ENCODE measurements at regions not wholly inside any gene's neighbourhood (a gene's known extent, or its start where the extent isn't known, plus 50 kb on each side); places are given as distances from the start of the nearest gene placed in this dataset.

- Histone ChIP-seq H3K27ac (ENCODE audit: low read depth in 1 of 2, low read length in 2 of 2) (no peak overlapping the region), H3K9me3 (ENCODE audit: control insufficient read depth in 4 of 4, low read length in 3 of 4) (peaks cover 0 to 3% (median under 1%) of the 10 kb centered on the region in 4 donors)
These were observed 84.1 kb downstream of the ATP23 start for GRCh38 chr12:58025431-58025830.

DNA sequence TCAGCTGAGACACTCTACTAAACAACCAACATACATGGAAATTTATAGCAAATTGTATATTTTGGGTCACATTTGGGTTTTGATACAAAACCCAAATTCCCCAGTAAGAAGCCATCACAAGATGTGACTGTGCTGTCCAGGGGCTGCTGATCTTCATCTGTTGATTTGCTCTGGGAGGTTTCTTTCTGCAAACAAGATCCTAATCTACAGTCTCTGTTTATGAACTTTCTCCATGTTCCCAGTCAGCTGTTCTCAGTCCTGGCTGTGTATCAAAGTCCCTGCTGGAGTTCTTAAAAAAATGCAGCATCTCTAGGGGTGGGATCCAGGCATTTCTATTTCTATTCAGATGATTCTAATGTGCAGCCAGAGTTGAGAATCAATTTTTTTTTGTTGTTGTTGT, 85.1 kb downstream of the ATP23 start:
- DNase-seq (ENCODE audit: low spot score): no peak
- Histone ChIP-seq H3K36me3 (ENCODE audit: control insufficient read depth in 4 of 4, insufficient read depth in 3 of 4, low read depth in 1 of 4, low read length in 3 of 4) (no peaks in the 10 kb centered on the region), H3K9ac (ENCODE audit: low read depth in 1 of 2, low read length in 2 of 2) (no peak overlapping the region), H3K9me3 (ENCODE audit: control insufficient read depth in 4 of 4, low read length in 3 of 4) (peaks cover 0 to 5% (median 2%) of the 10 kb centered on the region in 4 donors), H3K27me3 (ENCODE audit: control insufficient read depth in 4 of 4, insufficient read depth in 4 of 4, low read length in 3 of 4) (no peaks in the 10 kb centered on the region), H3K27ac (ENCODE audit: low read depth in 1 of 2, low read length in 2 of 2) (no peak overlapping the region), H3K4me3 (ENCODE audit: low read depth in 1 of 3, low read length in 3 of 3) (no peak overlapping the region), H3K4me1 (ENCODE audit: control insufficient read depth in 4 of 4, insufficient read depth in 4 of 4, low read length in 3 of 4) (no peaks in the 10 kb centered on the region)
- TF ChIP-seq HNF4G (IDR thresholded peaks at IDR 0.05) (no peak), FOXA1 (IDR thresholded peaks at IDR 0.05) (no peak), EGR1 (IDR thresholded peaks at IDR 0.05; ENCODE audit: low read depth in 2 of 2) (no peak), JUND (IDR thresholded peaks at IDR 0.05) (no peak)

More at GRCh38 chr12:58025431-58025830, 84.1 kb downstream of the ATP23 start:
- Histone ChIP-seq H3K4me3 (ENCODE audit: low read depth in 1 of 3, low read length in 3 of 3) (no peak overlapping the region), H3K4me1 (ENCODE audit: control insufficient read depth in 4 of 4, insufficient read depth in 4 of 4, low read length in 3 of 4) (no peaks in the 10 kb centered on the region), H3K9ac (ENCODE audit: low read depth in 1 of 2, low read length in 2 of 2) (no peak overlapping the region), H3K27me3 (ENCODE audit: control insufficient read depth in 4 of 4, insufficient read depth in 4 of 4, low read length in 3 of 4) (no peaks in the 10 kb centered on the region), H3K36me3 (ENCODE audit: control insufficient read depth in 4 of 4, insufficient read depth in 3 of 4, low read depth in 1 of 4, low read length in 3 of 4) (no peaks in the 10 kb centered on the region)
- DNase-seq (ENCODE audit: low spot score): no peak
- TF ChIP-seq REST (IDR thresholded peaks at IDR 0.05) (no peak), GABPA (IDR thresholded peaks at IDR 0.05 in 1 of 2, conservative IDR thresholded peaks at IDR 0.05 in 1 of 2) (no peak), SP1 (IDR thresholded peaks at IDR 0.05) (no peak), FOXA1 (IDR thresholded peaks at IDR 0.05) (no peak), JUND (IDR thresholded peaks at IDR 0.05) (no peak), RXRA (IDR thresholded peaks at IDR 0.05) (no peak), EGR1 (IDR thresholded peaks at IDR 0.05; ENCODE audit: low read depth in 2 of 2) (no peak), RAD21 (IDR thresholded peaks at IDR 0.05) (no peak), YY1 (IDR thresholded peaks at IDR 0.05) (no peak), TAF1 (conservative IDR thresholded peaks at IDR 0.05) (no peak)
- TF ChIP-seq, protein P1, sequence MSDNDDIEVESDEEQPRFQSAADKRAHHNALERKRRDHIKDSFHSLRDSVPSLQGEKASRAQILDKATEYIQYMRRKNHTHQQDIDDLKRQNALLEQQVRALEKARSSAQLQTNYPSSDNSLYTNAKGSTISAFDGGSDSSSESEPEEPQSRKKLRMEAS (IDR thresholded peaks at IDR 0.05): no peak
- TF ChIP-seq, protein P2, sequence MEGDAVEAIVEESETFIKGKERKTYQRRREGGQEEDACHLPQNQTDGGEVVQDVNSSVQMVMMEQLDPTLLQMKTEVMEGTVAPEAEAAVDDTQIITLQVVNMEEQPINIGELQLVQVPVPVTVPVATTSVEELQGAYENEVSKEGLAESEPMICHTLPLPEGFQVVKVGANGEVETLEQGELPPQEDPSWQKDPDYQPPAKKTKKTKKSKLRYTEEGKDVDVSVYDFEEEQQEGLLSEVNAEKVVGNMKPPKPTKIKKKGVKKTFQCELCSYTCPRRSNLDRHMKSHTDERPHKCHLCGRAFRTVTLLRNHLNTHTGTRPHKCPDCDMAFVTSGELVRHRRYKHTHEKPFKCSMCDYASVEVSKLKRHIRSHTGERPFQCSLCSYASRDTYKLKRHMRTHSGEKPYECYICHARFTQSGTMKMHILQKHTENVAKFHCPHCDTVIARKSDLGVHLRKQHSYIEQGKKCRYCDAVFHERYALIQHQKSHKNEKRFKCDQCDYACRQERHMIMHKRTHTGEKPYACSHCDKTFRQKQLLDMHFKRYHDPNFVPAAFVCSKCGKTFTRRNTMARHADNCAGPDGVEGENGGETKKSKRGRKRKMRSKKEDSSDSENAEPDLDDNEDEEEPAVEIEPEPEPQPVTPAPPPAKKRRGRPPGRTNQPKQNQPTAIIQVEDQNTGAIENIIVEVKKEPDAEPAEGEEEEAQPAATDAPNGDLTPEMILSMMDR (IDR thresholded peaks at IDR 0.05; ENCODE audit: low read depth, low read length, missing input control): no peak
- TF ChIP-seq, protein P3, sequence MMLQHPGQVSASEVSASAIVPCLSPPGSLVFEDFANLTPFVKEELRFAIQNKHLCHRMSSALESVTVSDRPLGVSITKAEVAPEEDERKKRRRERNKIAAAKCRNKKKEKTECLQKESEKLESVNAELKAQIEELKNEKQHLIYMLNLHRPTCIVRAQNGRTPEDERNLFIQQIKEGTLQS (IDR thresholded peaks at IDR 0.05): no peak

Measured in liver (tissue), 7 donors.